Breast epithelium (tissue), 4 donors: ENCODE measurements at regions not wholly inside any gene's neighbourhood (a gene's known extent, or its start where the extent isn't known, plus 50 kb on each side); places are given as distances from the start of the nearest gene placed in this dataset.
"Not testable (repeated sequence)": the region's sequence is repeated elsewhere in the genome, so short reads cannot be mapped to it uniquely, and the experiment has no call there.

Experiments
- DNase-seq, 2 donors: peaks; one replicate each; pipeline ENCODE4 v3.0.0-alpha.2; 2019; ENCODE audit warnings: low spot score in 2 of 2
- H3K27ac ChIP-seq, 2 donors: fragments of 200-600 bp; sonication (generic) in 1 of 2; one replicate each; pipeline ENCODE4 v1.5.1; 2016 to 2019; ENCODE audit warnings: mild to moderate bottlenecking in 1 of 2
- H3K27me3 ChIP-seq, 2 donors: fragments of 200-600 bp; sonication (generic) in 1 of 2; one replicate each; pipeline versions ENCODE4 v1.5.1 to v1.6.0; 2017 to 2019; ENCODE audit warnings: control low read depth in 1 of 2, mild to moderate bottlenecking in 1 of 2
- H3K36me3 ChIP-seq: fragments of 200-600 bp; one replicate; pipeline ENCODE4 v1.5.1; 2019
- H3K4me1 ChIP-seq, 2 donors: fragments of 200-600 bp; sonication (generic); one replicate each; pipeline ENCODE4 v1.5.1; 2016 to 2019; ENCODE audit warnings: control low read depth in 1 of 2
- H3K4me3 ChIP-seq, 3 donors: fragments of 200-600 bp; sonication (generic); 1 replicate in 2 of 3; 2 replicates in 1 of 3; pipeline ENCODE4 v1.5.1; 2016 to 2019; ENCODE audit warnings: mild to moderate bottlenecking in 3 of 3, moderate library complexity in 2 of 3
- H3K9me3 ChIP-seq, 2 donors: fragments of 200-600 bp; sonication (generic) in 1 of 2; one replicate each; pipeline ENCODE4 v1.5.1; 2016 to 2019; ENCODE audit warnings: control low read depth in 1 of 2
- CTCF ChIP-seq, 3 donors: fragments of 450-650 bp; IDR thresholded peaks; one replicate each; pipeline ENCODE4 v1.5.1; 2016 to 2017; ENCODE audit warnings: antibody characterized with exemption in 3 of 3, mild to moderate bottlenecking in 3 of 3, moderate library complexity in 3 of 3
- POLR2A ChIP-seq: fragments of 450-650 bp; IDR thresholded peaks from one replicate; pipeline ENCODE4 v1.6.1; 2016; ENCODE audit warnings: antibody characterized with exemption, mild to moderate bottlenecking, moderate library complexity
- POLR2AphosphoS5 ChIP-seq, 3 donors: sonication (generic); formaldehyde crosslinking; IDR thresholded peaks; one replicate each; pipeline ENCODE4 v1.6.1; 2017; ENCODE audit warnings: antibody characterized with exemption in 3 of 3
- intact Hi-C: fragments of 100-400 bp; cut with DNase I; formaldehyde crosslinking; loops from one replicate; pipeline ENCODE4 v1.15.1; 2023; ENCODE audit warnings: low total_unique reads

GRCh38 chr5:167081561-167081960, 1209.9 kb upstream of the WWC1 start:
- H3K27me3 ChIP-seq: no peaks in the 10 kb centered on the region
- no peak overlapping the region for H3K4me3 ChIP-seq
- H3K36me3 ChIP-seq: no peaks in the 10 kb centered on the region
- no peak for DNase-seq
- no peak overlapping the region for H3K27ac ChIP-seq
- TF ChIP-seq POLR2A: no peak
- no peak for TF ChIP-seq POLR2AphosphoS5 (IDR thresholded peaks at IDR 0.05)
- no peak for TF ChIP-seq CTCF (IDR thresholded peaks at IDR 0.05)
- H3K9me3 ChIP-seq: no peaks in the 10 kb centered on the region
- H3K4me1 ChIP-seq: no peaks in the 10 kb centered on the region
- intact Hi-C loops: no loop called here

- H3K4me3 ChIP-seq: no peak overlapping the region
- no peak for TF ChIP-seq CTCF (IDR thresholded peaks at IDR 0.05)
- no peak for TF ChIP-seq POLR2A
- no peak for TF ChIP-seq POLR2AphosphoS5 (IDR thresholded peaks at IDR 0.05)
- no peaks in the 10 kb centered on the region for H3K9me3 ChIP-seq
- no peaks in the 10 kb centered on the region for H3K27me3 ChIP-seq
- DNase-seq: no peak
- no peaks in the 10 kb centered on the region for H3K36me3 ChIP-seq
- no peaks in the 10 kb centered on the region for H3K4me1 ChIP-seq
- no peak overlapping the region for H3K27ac ChIP-seq
- intact Hi-C loops: no loop called here
Measured at GRCh38 chr5:167096816-167097215, 1194.6 kb upstream of the WWC1 start.

GRCh38 chr5:167104351-167104750, 1187.1 kb upstream of the WWC1 start:
- no peaks in the 10 kb centered on the region for H3K9me3 ChIP-seq
- no peaks in the 10 kb centered on the region for H3K27me3 ChIP-seq
- no peaks in the 10 kb centered on the region for H3K4me1 ChIP-seq
- no peaks in the 10 kb centered on the region for H3K36me3 ChIP-seq
- no peak for DNase-seq
- no peak overlapping the region for H3K4me3 ChIP-seq
- no peak for TF ChIP-seq POLR2A
- TF ChIP-seq POLR2AphosphoS5 (IDR thresholded peaks at IDR 0.05): no peak
- no peak for TF ChIP-seq CTCF (IDR thresholded peaks at IDR 0.05)
- no peak overlapping the region for H3K27ac ChIP-seq
- intact Hi-C loops: no loop called here

GRCh38 chr5:167105941-167106340, 1185.5 kb upstream of the WWC1 start:
- intact Hi-C loops: no loop called here
- H3K27ac ChIP-seq: no peak overlapping the region
- no peaks in the 10 kb centered on the region for H3K27me3 ChIP-seq
- no peak for DNase-seq
- TF ChIP-seq CTCF (IDR thresholded peaks at IDR 0.05): no peak
- TF ChIP-seq POLR2AphosphoS5 (IDR thresholded peaks at IDR 0.05): no peak
- TF ChIP-seq POLR2A: no peak
- H3K9me3 ChIP-seq: no peaks in the 10 kb centered on the region
- no peak overlapping the region for H3K4me3 ChIP-seq
- no peaks in the 10 kb centered on the region for H3K36me3 ChIP-seq
- no peaks in the 10 kb centered on the region for H3K4me1 ChIP-seq

- DNase-seq: no peak
- Histone ChIP-seq H3K27me3 (no peaks in the 10 kb centered on the region), H3K4me3 (no peak overlapping the region), H3K4me1 (no peaks in the 10 kb centered on the region), H3K36me3 (no peaks in the 10 kb centered on the region), H3K27ac (no peak overlapping the region), H3K9me3 (no peaks in the 10 kb centered on the region)
- TF ChIP-seq POLR2A (no peak), CTCF (IDR thresholded peaks at IDR 0.05) (no peak), POLR2AphosphoS5 (IDR thresholded peaks at IDR 0.05) (no peak)
- intact Hi-C loops: no loop called here
Measured at GRCh38 chr5:167107684-167108083, 1183.8 kb upstream of the WWC1 start.

GRCh38 chr5:167108266-167108665, 1183.2 kb upstream of the WWC1 start:
- H3K27me3 ChIP-seq, H3K27ac ChIP-seq, intact Hi-C loops, H3K4me3 ChIP-seq, DNase-seq, H3K36me3 ChIP-seq, H3K9me3 ChIP-seq, H3K4me1 ChIP-seq: not testable (repeated sequence)
